Astrocyte of the cerebellum (primary cell): ENCODE measurements at regions not wholly inside any gene's neighbourhood (a gene's known extent, or its start where the extent isn't known, plus 50 kb on each side); places are given as distances from the start of the nearest gene placed in this dataset.

Source experiments
- DNase-seq: peaks from one replicate; pipeline ENCODE4 v3.0.0-alpha.2; 2011; ENCODE audit warnings: low read depth
- H3K4me3 ChIP-seq: 2 replicates; pipeline ENCODE4 v1.5.1; 2011; ENCODE audit warnings: mild to moderate bottlenecking, low read depth, low read length, moderate library complexity
- in situ Hi-C: cut with HindIII; loops from 2 replicates; pipeline ENCODE4 v1.10.0; 2017; ENCODE audit warnings: low sequenced_read_pairs
- TF ChIP-seq, protein P1 (sequence below): IDR thresholded peaks from 2 replicates; pipeline ENCODE4 v1.5.1; 2012; ENCODE audit warnings: low read length, low read depth, moderate library complexity, mild to moderate bottlenecking; ENCODE audit errors: missing control alignments

DNA sequence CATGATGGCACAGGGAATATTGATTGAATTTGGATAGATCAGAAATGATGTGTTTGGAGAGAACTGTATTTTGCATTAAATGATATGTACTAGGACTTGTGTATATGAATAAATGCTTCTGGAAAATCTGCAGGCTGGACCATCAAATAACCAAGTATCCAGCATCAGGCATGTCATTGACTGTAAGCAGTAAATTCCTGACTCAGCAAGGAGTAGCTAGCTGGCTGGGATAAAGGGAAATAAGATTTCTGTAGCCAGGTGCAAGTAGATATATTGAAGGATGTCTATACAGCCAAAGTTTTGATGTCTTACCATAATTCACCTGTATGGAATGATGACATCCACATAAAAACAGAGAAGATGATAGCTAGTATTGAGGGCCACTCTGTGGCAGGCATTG lies 809.6 kb downstream of the CDH11 start:
- in situ Hi-C loops: no loop called here
- TF ChIP-seq, protein P1, sequence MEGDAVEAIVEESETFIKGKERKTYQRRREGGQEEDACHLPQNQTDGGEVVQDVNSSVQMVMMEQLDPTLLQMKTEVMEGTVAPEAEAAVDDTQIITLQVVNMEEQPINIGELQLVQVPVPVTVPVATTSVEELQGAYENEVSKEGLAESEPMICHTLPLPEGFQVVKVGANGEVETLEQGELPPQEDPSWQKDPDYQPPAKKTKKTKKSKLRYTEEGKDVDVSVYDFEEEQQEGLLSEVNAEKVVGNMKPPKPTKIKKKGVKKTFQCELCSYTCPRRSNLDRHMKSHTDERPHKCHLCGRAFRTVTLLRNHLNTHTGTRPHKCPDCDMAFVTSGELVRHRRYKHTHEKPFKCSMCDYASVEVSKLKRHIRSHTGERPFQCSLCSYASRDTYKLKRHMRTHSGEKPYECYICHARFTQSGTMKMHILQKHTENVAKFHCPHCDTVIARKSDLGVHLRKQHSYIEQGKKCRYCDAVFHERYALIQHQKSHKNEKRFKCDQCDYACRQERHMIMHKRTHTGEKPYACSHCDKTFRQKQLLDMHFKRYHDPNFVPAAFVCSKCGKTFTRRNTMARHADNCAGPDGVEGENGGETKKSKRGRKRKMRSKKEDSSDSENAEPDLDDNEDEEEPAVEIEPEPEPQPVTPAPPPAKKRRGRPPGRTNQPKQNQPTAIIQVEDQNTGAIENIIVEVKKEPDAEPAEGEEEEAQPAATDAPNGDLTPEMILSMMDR: no peak
- no peak overlapping the region for H3K4me3 ChIP-seq
- DNase-seq: no peak

DNA sequence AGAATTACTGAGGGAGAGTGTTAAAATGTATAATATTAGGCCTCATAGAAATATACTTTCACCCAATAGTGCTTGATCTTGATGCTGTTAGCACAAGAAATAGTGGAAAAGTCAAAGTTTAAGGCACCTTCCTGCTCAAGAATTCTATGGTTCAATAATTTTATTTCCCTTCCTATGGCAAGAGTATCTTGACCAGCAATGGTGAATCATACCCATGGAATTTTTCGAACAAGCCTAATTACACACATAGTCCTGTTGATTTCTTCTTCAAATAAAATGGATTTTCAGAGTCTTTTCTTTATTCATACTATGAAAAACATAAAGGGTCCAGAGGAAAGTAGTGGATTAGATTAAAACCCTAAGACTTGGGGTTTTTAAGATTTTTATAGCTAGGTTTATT lies 810.6 kb downstream of the CDH11 start:
- TF ChIP-seq, protein P1: no peak
- in situ Hi-C loops: no loop called here
- DNase-seq: peak; percentile 6
- no peak overlapping the region for H3K4me3 ChIP-seq

DNA sequence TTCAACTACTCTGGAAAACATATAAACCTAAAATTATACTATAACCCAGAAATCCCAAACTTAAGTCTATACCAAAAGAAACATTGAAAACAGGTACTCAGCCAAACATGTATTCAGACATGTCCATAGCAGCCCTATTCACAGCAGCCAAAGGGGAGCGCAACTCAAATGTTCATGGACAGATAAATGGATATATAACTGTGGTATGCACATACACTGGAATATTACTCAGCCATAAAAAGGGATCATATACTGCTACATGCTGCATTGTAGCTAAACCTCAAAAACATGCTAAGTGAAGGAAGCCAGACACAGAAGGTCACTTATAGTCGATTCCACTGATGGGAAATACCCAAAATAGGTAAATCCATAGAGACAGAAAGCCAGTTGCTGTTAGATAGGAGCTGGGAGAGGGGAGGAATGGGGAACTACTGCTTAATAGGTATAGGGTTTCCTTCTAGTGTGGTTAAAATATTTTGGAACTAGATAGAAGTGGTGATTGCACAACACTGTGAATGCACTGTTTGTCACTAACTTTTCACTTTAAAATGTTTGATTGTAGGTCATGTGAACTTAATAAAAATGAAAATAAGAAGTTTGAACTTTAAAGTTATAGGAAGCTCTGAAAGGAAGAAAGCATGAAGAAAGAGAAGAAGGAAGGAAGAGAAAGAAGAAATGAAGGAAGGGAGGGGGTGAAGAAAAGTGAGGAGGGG lies 812.3 kb downstream of the CDH11 start:
- TF ChIP-seq, protein P1: no peak
- DNase-seq: no peak
- in situ Hi-C loops: no loop called here
- H3K4me3 ChIP-seq: no peak overlapping the region

DNA sequence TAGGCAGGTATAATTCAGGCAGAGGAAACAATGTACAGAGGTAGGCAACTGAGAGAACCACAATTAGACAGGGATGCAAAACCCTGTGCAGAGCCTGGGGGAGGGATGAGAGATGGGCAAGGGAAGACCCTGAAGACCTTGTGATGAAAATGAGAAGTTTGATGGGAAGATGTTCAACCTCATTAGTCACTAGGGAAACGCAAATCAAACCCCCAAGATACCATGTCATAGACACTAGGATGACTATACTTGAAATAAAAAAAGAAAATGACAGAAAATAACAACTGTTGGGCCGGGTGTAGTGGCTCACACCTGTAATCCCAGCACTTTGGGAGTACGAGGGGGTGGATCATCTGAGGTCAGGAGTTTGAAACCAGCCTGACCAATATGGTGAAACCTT lies 813.1 kb downstream of the CDH11 start:
- TF ChIP-seq, protein P1: no peak
- DNase-seq: no peak
- no peak overlapping the region for H3K4me3 ChIP-seq
- in situ Hi-C loops: no loop called here

DNA sequence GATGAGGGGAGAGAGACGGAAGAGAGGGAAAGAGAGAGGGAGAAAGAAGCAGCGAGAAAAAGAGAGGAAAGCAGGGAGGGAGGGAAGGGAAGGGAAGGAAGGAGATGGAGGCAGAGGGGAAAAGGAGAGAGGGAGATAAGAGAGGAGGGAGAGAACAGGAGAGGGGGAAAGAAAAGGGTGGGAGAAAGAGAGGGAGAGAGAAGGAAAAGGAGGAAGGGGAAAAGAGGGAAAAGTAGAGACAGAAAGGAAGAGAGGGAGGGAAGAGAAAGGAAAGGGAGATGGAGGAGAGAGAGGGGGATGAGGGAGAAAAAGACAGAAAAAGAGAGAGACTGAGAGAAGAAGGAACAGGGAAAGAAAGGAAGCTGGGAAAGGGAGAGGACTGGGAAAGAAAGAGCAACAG lies 814.4 kb downstream of the CDH11 start:
- in situ Hi-C loops: no loop called here
- TF ChIP-seq, protein P1: no peak
- no peak overlapping the region for H3K4me3 ChIP-seq
- DNase-seq: no peak

DNA sequence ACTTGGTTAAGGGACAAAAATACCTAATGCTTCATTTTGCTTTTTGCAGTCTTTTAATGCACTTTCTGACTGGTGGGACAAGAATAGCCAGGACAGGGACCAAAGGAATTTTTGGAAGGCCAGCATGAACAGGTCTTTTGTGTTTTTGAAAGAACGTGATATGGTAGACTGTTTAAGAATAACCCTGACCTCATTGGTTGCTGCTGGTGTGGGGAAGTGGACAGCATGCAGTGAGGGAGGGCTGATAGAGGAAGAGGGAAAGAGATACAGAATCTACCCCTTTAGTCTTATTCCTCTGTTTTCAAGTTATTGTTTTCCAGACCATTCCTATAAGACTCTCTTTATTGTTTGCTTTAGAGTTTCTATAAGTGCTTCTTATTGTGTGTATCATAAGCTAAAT lies 816.2 kb downstream of the CDH11 start:
- TF ChIP-seq, protein P1: no peak
- no peak for DNase-seq
- in situ Hi-C loops: no loop called here
- H3K4me3 ChIP-seq: no peak overlapping the region
